H1 (cell line): ENCODE measurements at regions not wholly inside any gene's neighbourhood (a gene's known extent, or its start where the extent isn't known, plus 50 kb on each side); places are given as distances from the start of the nearest gene placed in this dataset.

Experiments
- CTCF ChIA-PET: fragments of 300-600 bp; sonication (Branson Sonifier 250); formaldehyde crosslinking; loops from one replicate; lab custom pipeline; 2021; ENCODE audit not compliant: partially characterized antibody; lab: Charles Lee
- POLR2A ChIA-PET: fragments of 300-600 bp; sonication (Branson Sonifier 250); formaldehyde crosslinking; loops from one replicate; lab custom pipeline; 2021; ENCODE audit warnings: inconsistent platforms; ENCODE audit not compliant: partially characterized antibody; lab: Charles Lee
- DNase-seq, 2 experiments: peaks; one replicate each; pipeline versions ENCODE4 v3.0.0 to v3.0.0-alpha.2; 2010 to 2022; ENCODE audit warnings: low spot score in 2 of 2, low read depth in 1 of 2, mixed read lengths in 1 of 2
- FAIRE-seq: peaks from 2 replicates; lab custom pipeline; 2011; peaks lifted over from hg19 to GRCh38; lab: Jason Lieb, UNC
- H2AFZ ChIP-seq: 2 replicates; pipeline ENCODE4 v1.8.1; 2012; ENCODE audit warnings: low read length, inconsistent platforms
- H2AK5ac ChIP-seq: 2 replicates; pipeline ENCODE4 v1.6.1; 2013; ENCODE audit warnings: low read depth, low read length
- H2BK120ac ChIP-seq: replicated peaks from 2 replicates; pipeline ENCODE3; 2013; ENCODE audit warnings: low read depth, low read length, inconsistent platforms
- H2BK12ac ChIP-seq: 2 replicates; pipeline ENCODE4 v1.6.1; 2013; ENCODE audit warnings: low read depth, low read length
- H2BK15ac ChIP-seq: 2 replicates; pipeline ENCODE4 v1.6.1; 2013; ENCODE audit warnings: low read length
- H2BK20ac ChIP-seq: 2 replicates; pipeline ENCODE4 v1.6.1; 2013; ENCODE audit warnings: low read length
- H2BK5ac ChIP-seq: 2 replicates; pipeline ENCODE4 v1.6.1; 2013; ENCODE audit warnings: low read depth, low read length
- H3K14ac ChIP-seq: 2 replicates; pipeline ENCODE4 v1.6.1; 2013; ENCODE audit warnings: inconsistent platforms; ENCODE audit not compliant: insufficient read length
- H3K18ac ChIP-seq: 2 replicates; pipeline ENCODE4 v1.6.1; 2013; ENCODE audit warnings: low read length; ENCODE audit errors: extremely low read depth
- H3K23ac ChIP-seq: 2 replicates; pipeline ENCODE4 v1.6.1; 2013; ENCODE audit warnings: inconsistent platforms; ENCODE audit not compliant: insufficient read length
- H3K23me2 ChIP-seq: 2 replicates; pipeline ENCODE4 v1.6.1; 2013; ENCODE audit warnings: low read depth, low read length
- H3K27ac ChIP-seq: 2 replicates; pipeline ENCODE4 v1.6.1; 2011; ENCODE audit warnings: low read depth, low read length, inconsistent platforms
- H3K27me3 ChIP-seq, 4 experiments: replicated peaks in 1 of 4; 1 replicate in 1 of 4; 2 replicates in 3 of 4; pipeline versions ENCODE4 v1.6.1 to v1.8.1; 2011 to 2013; ENCODE audit warnings: low read length in 3 of 4, mild to moderate bottlenecking in 3 of 4, inconsistent platforms in 2 of 4, mixed read lengths in 2 of 4, moderate library complexity in 1 of 4; ENCODE audit not compliant: control insufficient read depth in 3 of 4, insufficient read depth in 3 of 4; ENCODE audit errors: extremely low read depth in 1 of 4
- H3K36me3 ChIP-seq, 4 experiments: 2 replicates each; pipeline versions ENCODE4 v1.6.1 to v1.8.1; 2011 to 2013; ENCODE audit warnings: mild to moderate bottlenecking in 4 of 4, low read length in 3 of 4, moderate library complexity in 2 of 4, control low read depth in 1 of 4, inconsistent platforms in 1 of 4; ENCODE audit not compliant: insufficient read depth in 4 of 4, control insufficient read depth in 2 of 4
- H3K4ac ChIP-seq: replicated peaks from 2 replicates; pipeline ENCODE3; 2013; ENCODE audit warnings: low read length, low read depth, mixed read lengths, inconsistent platforms; ENCODE audit not compliant: insufficient read length
- H3K4me1 ChIP-seq, 4 experiments: replicated peaks in 1 of 4; 1 replicate in 1 of 4; 2 replicates in 3 of 4; pipeline versions ENCODE4 v1.6.1 to v1.8.1; 2011 to 2013; ENCODE audit warnings: low read length in 3 of 4, inconsistent platforms in 2 of 4, mixed read lengths in 1 of 4; ENCODE audit not compliant: insufficient read depth in 4 of 4, control insufficient read depth in 3 of 4
- H3K4me2 ChIP-seq, 2 experiments: 2 replicates each; pipeline versions ENCODE4 v1.6.1 to v1.8.1; 2011 to 2013; ENCODE audit warnings: low read depth in 2 of 2, low read length in 2 of 2, control low read depth in 1 of 2, inconsistent platforms in 1 of 2, mild to moderate bottlenecking in 1 of 2; ENCODE audit not compliant: insufficient read depth in 1 of 2
- H3K4me3 ChIP-seq, 4 experiments: fragments of 200-600, 300-600 bp in 1 of 4; sonication (generic), shearing (Covaris generic), sonication (Bioruptor Twin) in 1 of 4; 2 replicates each; pipeline versions ENCODE4 v1.5.1 to v1.8.1; 2011 to 2016; ENCODE audit warnings: low read length in 4 of 4, low read depth in 3 of 4, control low read depth in 2 of 4, inconsistent platforms in 2 of 4, mild to moderate bottlenecking in 2 of 4, mixed read lengths in 1 of 4, moderate library complexity in 1 of 4; ENCODE audit not compliant: insufficient read depth in 2 of 4; ENCODE audit errors: extremely low read depth in 1 of 4
- H3K56ac ChIP-seq: replicated peaks from 2 replicates; pipeline ENCODE3; 2013; ENCODE audit warnings: low read depth, mild to moderate bottlenecking, mixed read lengths, low read length, inconsistent platforms; ENCODE audit not compliant: insufficient read length
- H3K79me1 ChIP-seq: 2 replicates; pipeline ENCODE4 v1.6.1; 2013; ENCODE audit warnings: low read depth, low read length, control low read depth
- H3K79me2 ChIP-seq, 2 experiments: 2 replicates each; pipeline versions ENCODE4 v1.6.1 to v1.8.1; 2012 to 2013; ENCODE audit warnings: low read length in 2 of 2, mild to moderate bottlenecking in 2 of 2, inconsistent platforms in 1 of 2; ENCODE audit not compliant: insufficient read depth in 2 of 2, control insufficient read depth in 1 of 2
- H3K9ac ChIP-seq, 4 experiments: replicated peaks in 1 of 4; 1 replicate in 1 of 4; 2 replicates in 3 of 4; pipeline versions ENCODE4 v1.6.1 to v1.8.1; 2011 to 2013; ENCODE audit warnings: low read depth in 3 of 4, low read length in 3 of 4, control low read depth in 2 of 4, mild to moderate bottlenecking in 2 of 4, moderate library complexity in 2 of 4, inconsistent platforms in 1 of 4; ENCODE audit errors: extremely low read depth in 1 of 4
- H3K9me3 ChIP-seq, 2 experiments: 2 replicates each; pipeline versions ENCODE4 v1.6.1 to v1.8.1; 2012 to 2013; ENCODE audit warnings: mild to moderate bottlenecking in 2 of 2, moderate library complexity in 2 of 2, control low read depth in 1 of 2, inconsistent platforms in 1 of 2, low read depth in 1 of 2, low read length in 1 of 2, mixed read lengths in 1 of 2; ENCODE audit not compliant: insufficient read depth in 2 of 2
- H4K20me1 ChIP-seq, 2 experiments: replicated peaks in 1 of 2; 2 replicates each; pipeline versions ENCODE3 to v1.8.1; 2011 to 2013; ENCODE audit warnings: inconsistent platforms in 2 of 2, low read length in 2 of 2, mild to moderate bottlenecking in 1 of 2; ENCODE audit not compliant: insufficient read depth in 2 of 2, control insufficient read depth in 1 of 2
- H4K5ac ChIP-seq: 2 replicates; pipeline ENCODE4 v1.6.1; 2013; ENCODE audit warnings: low read length, low read depth, mixed read lengths, inconsistent platforms; ENCODE audit not compliant: insufficient read length
- H4K8ac ChIP-seq: 2 replicates; pipeline ENCODE4 v1.8.0; 2013; ENCODE audit warnings: mild to moderate bottlenecking, moderate library complexity, low read length, inconsistent platforms; ENCODE audit not compliant: insufficient read depth; ENCODE audit errors: extremely low read depth
- H4K91ac ChIP-seq: replicated peaks from 2 replicates; pipeline ENCODE3; 2013; ENCODE audit warnings: low read length, mixed read lengths, inconsistent platforms; ENCODE audit not compliant: insufficient read length
- EGR1 ChIP-seq: IDR thresholded peaks from 2 replicates; pipeline ENCODE4 v1.6.1; 2011; ENCODE audit warnings: low read depth, low read length, borderline replicate concordance
- SP4 ChIP-seq: IDR thresholded peaks from 2 replicates; pipeline ENCODE4 v1.6.1; 2012; ENCODE audit warnings: low read length, inconsistent platforms
- WGBS, 2 experiments: shearing (Covaris generic) in 1 of 2; methylation state at CpG; one replicate each; pipeline versions ENCODE4 v1.1.6 to v1.1.7; 2013 to 2015; ENCODE audit warnings: low lambda C conversion rate in 2 of 2, mixed read lengths in 2 of 2, inconsistent platforms in 1 of 2, low coverage in 1 of 2, missing lambda C conversion rate in 1 of 2; ENCODE audit not compliant: insufficient replicate concordance in 2 of 2, insufficient coverage in 1 of 2, insufficient read length in 1 of 2; ENCODE audit errors: extremely low coverage in 1 of 2, missing lambda C conversion rate in 1 of 2; 5-methylcytosine and 5-hydroxymethylcytosine counted together

GRCh38 chr19:28154077-28154476 is 1058.9 kb downstream of the UQCRFS1 start:
- H4K91ac ChIP-seq: no peak overlapping the region
- H3K27me3 ChIP-seq: no peaks in the 10 kb centered on the region
- H3K4me3 ChIP-seq: no peak overlapping the region
- no peak for DNase-seq
- no peak overlapping the region for H3K56ac ChIP-seq
- H3K4me1 ChIP-seq: peaks cover 0 to 5% (median 0%) of the 10 kb centered on the region in 4 experiments; a peak in 1 of 7 replicates
- H3K27ac ChIP-seq: no peak overlapping the region
- TF ChIP-seq EGR1: no peak
- no peak for TF ChIP-seq SP4
- 95% methylated on average over 2 of the region's 2 CpGs; no CpG with 5 or more reads in 1 of the 2 experiments for WGBS, 2 experiments
- no peak overlapping the region for H2BK20ac ChIP-seq
- no peak overlapping the region for H3K14ac ChIP-seq
- H3K79me1 ChIP-seq: no peaks in the 10 kb centered on the region
- no peaks in the 10 kb centered on the region for H3K23me2 ChIP-seq
- no peaks in the 10 kb centered on the region for H4K20me1 ChIP-seq
- H3K36me3 ChIP-seq: no peaks in the 10 kb centered on the region
- no peak for FAIRE-seq
- no peak overlapping the region for H2BK120ac ChIP-seq
- no peaks in the 10 kb centered on the region for H3K9me3 ChIP-seq
- H3K9ac ChIP-seq: no peak overlapping the region
- no peak overlapping the region for H3K18ac ChIP-seq
- H2AFZ ChIP-seq: no peak overlapping the region
- no peak overlapping the region for H4K8ac ChIP-seq
- no peaks in the 10 kb centered on the region for H3K79me2 ChIP-seq
- no peak overlapping the region for H2BK15ac ChIP-seq
- POLR2A ChIA-PET: interaction anchor here (0.6 kb wide), 1 partner anchor 51 kb away, joined by 3 read pairs; no protein-coding TSS in a partner anchor
- no peak overlapping the region for H3K23ac ChIP-seq
- no peak overlapping the region for H3K4me2 ChIP-seq
- no peak overlapping the region for H2BK5ac ChIP-seq
- no peak overlapping the region for H2BK12ac ChIP-seq
- H4K5ac ChIP-seq: no peak overlapping the region
- no peak overlapping the region for H2AK5ac ChIP-seq
- CTCF ChIA-PET: interaction anchor here (2.5 to 4.0 kb wide), 2 partner anchors 17 to 63 kb away, joined by 8 to 18 read pairs; no protein-coding TSS in a partner anchor
- no peak overlapping the region for H3K4ac ChIP-seq
